GM20431 (cell line): ENCODE measurements at regions not wholly inside any gene's neighbourhood (a gene's known extent, or its start where the extent isn't known, plus 50 kb on each side); places are given as distances from the start of the nearest gene placed in this dataset.

ENCODE experiments used
- in situ Hi-C: fragments of 300-500 bp; cut with MseI, MboI; formaldehyde crosslinking; loops from one replicate; pipeline ENCODE4 v1.15.0; 2020; ENCODE audit warnings: low sequenced_read_pairs; ENCODE audit not compliant: unreplicated experiment

DNA sequence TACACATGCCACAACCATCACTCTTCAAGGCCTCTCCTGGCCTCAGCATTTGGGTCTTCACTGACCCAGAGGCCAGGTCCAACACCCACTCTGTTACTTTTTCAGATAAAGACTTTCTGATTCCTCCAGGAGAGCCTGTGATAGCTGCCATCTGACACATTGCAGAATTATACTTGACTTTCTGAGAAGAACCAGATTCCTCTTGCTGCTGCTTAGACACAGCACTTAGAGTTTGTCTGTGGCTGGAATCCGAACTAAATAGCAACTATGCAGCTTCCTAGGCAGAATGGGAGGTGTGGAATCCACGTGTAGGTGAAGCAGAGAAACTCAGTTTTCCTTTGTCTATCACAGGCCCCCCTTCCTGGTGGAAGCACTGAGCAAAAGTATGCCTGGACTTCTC is 344.7 kb upstream of the SLC30A5 start:
- in situ Hi-C loops, result no loop called here

- in situ Hi-C loops, result no loop called here
These were observed 344.2 kb upstream of the SLC30A5 start for GRCh38 chr5:68749631-68750030.

DNA sequence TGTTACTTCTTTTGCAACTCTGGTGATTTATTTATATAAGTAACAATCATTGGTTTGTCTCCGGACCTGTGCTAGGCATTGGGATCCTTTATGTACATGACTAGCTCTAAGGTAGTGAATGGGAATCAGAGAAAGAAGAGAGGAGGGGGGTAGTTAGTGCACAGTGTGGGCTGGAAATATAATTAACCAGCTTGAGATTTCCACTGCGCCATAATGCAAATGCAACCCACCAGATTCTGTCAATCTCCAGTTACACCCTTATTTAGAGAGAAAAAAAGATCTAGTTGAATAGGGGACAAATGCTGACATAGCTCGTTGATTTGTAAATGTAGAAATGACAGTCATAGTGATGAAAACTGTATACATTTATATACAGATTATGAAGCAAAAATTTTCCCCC is 342.2 kb upstream of the SLC30A5 start:
- in situ Hi-C loops, result no loop called here

DNA sequence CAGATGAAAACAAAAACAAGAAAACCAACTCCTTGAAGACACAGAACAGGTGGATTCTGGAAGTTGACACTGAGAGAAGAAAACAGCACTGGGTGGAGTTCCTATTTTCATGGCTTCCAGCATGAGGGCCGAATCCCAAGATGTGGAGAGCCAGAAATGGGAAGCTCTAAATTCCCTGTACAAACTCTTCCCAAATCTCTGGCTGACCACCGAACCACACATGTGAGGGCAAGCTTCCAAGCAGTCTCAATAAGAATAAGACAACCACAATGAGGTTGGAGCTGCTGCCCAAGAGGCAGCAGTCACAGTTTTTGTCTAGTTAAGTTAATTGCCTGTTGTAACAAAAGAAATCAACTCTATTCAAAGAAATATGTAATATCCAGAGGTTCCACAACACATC is 339.3 kb upstream of the SLC30A5 start:
- in situ Hi-C loops, result no loop called here

- in situ Hi-C loops, result no loop called here
These were observed 338.5 kb upstream of the SLC30A5 start for GRCh38 chr5:68755293-68755692.

GRCh38 chr5:68757006-68757405 is 336.8 kb upstream of the SLC30A5 start:
- in situ Hi-C loops, result no loop called here

- in situ Hi-C loops, result no loop called here
These were observed 336.1 kb upstream of the SLC30A5 start for GRCh38 chr5:68757626-68758212.

DNA sequence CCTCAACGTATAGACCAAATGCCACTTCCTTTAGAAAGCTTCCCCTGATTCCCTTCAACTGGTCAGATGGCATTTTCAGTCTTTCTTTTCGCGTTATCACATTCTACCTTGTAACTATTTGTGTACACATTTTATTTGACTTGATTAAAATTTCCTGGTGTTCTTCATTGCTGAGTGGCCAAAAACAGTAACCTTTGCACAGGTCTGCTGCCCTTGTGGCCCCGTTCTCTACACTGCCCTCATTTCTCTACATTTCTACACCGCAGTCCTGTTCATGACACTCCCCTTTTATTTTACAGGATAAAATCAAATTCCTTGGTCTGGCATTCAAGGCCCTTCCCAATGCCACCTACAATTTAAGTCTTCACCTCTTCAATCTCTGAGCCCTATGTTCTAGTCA is 334.2 kb upstream of the SLC30A5 start:
- in situ Hi-C loops, result no loop called here

DNA sequence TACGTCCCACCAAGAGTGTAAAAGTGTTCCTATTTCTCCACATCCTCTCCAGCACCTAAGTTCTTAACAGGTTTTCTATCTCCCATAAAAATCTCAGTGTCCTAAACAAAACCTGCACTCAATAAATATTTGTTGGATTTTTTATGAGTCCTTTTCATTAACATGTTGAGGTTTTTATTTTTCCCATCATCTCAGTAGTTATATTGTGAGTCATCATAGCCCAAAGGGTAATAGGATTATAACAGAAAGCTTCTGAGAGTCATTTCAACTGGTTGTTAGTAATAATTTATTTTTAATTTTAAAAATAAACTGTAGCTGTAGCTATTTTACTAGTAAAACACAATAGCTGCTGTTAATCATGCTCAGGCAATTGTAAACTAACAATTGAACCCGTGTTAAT is 331.6 kb upstream of the SLC30A5 start:
- in situ Hi-C loops, result no loop called here

DNA sequence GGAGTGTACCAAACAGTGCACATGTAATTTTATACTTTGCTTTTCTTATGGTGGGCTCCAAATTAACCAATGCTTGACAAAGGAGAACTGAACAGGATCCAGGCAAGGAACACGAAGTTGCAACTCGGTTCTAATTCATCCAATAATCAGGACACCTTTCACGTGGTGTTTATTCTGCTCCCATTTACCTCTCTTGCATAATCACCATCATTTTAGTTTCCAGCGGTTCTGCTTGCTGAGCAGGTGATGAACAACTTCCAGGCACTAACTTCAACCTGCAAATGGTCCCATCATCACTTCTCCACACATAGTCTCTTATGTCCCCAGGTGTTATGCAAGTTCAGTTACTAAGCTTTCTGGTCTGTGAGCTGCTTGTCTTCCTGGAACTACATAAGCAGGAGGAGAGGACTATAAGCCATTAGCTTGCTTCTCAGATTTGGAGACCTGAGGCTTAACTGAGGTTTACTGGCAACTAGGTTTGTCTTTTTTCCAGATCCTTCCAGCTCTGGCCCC is 326.8 kb upstream of the SLC30A5 start:
- in situ Hi-C loops, result no loop called here

GRCh38 chr5:68770551-68770950 is 323.3 kb upstream of the SLC30A5 start:
- in situ Hi-C loops, result no loop called here

GRCh38 chr5:68771221-68771620 is 322.6 kb upstream of the SLC30A5 start:
- in situ Hi-C loops, result no loop called here

DNA sequence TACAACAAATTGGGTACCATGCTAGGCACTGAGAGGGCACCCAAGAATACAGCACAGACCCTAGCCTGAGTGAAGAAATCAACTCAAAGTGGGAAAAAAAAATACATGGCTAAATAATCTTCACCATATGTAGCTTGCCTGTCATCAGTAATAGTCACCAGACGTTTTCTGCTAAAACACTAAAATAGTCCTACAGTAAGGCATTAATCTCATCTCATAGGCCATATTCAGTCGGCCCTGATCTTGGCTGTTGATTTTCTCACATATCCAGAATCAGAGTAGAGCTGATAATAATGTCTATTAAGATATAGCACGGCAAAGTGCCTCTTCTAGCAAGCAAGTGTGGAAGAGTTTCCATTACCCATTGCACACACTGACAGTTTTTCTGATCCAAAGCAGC is 322.1 kb upstream of the SLC30A5 start:
- in situ Hi-C loops, result no loop called here

DNA sequence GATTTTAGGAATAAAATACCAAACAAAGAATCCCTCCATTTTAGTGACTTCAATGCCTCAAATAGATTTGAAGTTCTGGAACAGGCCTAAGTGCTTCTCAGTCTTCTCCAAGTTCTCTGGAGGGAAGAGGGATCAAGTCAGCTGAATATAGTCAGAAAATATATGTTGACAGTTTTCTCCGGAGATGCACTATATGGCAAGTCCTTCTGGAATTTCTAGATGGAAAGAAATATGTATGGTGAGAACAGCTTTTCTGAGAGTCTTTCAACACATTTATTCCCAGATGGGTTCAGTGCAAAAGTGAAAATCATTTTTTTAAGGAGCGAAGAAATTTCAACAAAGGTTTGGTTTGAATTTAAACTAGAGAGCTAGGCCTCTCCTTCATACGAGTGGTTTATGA is 317.4 kb upstream of the SLC30A5 start:
- in situ Hi-C loops, result no loop called here

GRCh38 chr5:68777135-68777534 is 316.7 kb upstream of the SLC30A5 start:
- in situ Hi-C loops, result no loop called here

GRCh38 chr5:68778484-68778883 is 315.3 kb upstream of the SLC30A5 start:
- in situ Hi-C loops, result no loop called here

DNA sequence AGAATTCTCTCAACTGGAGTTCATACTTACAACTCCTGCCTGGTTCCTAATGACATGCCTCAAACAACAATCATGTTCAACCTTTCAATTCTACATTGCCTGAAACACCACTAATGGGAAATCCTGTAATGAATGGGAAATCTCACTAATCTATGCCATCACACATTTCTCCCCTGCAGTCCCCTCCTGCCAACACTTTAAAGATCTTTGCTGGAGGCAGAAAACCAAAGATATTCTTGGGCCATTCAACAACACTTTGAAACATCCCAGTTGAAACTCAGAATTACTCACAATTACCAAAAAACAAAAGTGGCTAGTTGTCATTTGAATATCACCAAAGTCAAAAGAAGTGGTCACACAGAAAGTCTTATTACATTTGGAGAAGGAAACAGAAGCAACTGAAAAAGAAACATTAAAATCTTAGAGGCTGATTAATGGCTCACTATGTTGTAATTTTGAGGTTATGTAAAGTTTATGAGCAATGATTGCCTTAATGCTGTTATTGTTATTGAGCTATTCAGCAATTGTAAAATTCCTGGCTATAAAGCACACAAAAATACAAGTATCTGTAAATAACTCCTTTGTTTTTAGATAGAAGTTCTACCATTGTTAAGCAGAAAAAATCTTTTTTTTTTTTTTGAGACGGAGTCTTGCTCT is 313.4 kb upstream of the SLC30A5 start:
- in situ Hi-C loops, result no loop called here

- in situ Hi-C loops, result no loop called here
These were observed 300.7 kb upstream of the SLC30A5 start for GRCh38 chr5:68793074-68793473.

- in situ Hi-C loops, result no loop called here
These were observed 299.8 kb upstream of the SLC30A5 start for GRCh38 chr5:68793993-68794392.

- in situ Hi-C loops, result no loop called here
These were observed 298.6 kb upstream of the SLC30A5 start for GRCh38 chr5:68795190-68795589.

- in situ Hi-C loops, result no loop called here
These were observed 294.7 kb upstream of the SLC30A5 start for GRCh38 chr5:68798877-68799843.
